ENCODE measurements at regions not wholly inside any gene's neighbourhood (a gene's known extent, or its start where the extent isn't known, plus 50 kb on each side); places are given as distances from the start of the nearest gene placed in this dataset.

DNA sequence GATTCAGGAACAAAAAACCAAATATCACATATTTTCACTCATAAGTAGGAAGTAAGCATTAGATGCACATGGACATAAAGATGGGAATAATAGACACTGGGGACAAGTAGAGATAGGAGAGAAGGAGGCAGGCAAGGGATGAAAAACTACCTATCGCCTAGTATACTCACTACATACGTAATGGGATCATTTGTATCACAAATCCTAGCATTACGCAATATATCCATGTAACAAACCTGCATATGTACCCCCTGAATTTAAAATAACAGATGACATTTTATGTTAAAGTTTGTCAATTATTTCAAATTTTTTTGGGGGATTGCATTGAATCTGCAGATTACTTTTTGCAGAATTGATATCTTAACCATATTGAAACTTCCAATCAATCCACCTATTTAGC lies 660.5 kb upstream of the MAN1A1 start:
- TF ChIP-seq CTCF (IDR thresholded peaks at IDR 0.05; ENCODE audit: low read depth, low read length): no peak
- in situ Hi-C loops (cut with HindIII; ENCODE audit: low sequenced_read_pairs): no loop called here
- DNase-seq (ENCODE audit: low read depth, low spot score): no peak
- no peak overlapping the region for H3K4me3 ChIP-seq (ENCODE audit: low read depth, low read length)

DNA sequence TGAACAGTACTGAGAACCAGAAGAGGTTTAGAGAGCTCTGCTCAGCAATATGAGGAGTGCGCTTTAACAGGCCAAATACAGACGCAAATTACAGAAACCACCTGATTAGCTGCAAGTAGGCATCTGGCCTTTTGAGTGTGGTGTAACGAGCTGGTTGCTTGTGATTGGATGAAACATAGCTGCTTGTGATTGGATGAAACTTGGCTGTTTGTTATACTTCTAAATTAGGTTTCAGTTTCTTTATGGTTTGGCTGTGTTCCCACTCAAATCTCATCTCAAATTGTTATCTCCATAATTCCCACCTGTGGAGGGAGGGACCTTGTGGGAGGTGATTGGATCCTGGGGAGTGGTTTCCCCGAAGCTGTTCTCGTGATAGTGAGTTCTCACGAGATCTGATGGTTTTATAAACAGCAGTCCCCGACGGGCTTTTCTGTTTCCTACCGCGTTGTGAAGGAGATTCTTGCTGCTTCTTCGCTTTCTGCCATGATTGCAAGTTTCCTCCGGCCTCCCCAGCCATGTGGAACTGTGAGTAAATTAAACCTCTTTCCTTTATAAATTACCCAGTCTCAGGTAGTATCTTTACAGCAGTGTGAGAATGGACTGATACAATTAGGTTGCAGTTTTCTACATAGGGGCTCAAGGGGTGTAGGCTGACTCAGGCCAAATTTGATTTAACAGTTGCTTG lies 655.9 kb upstream of the MAN1A1 start:
- in situ Hi-C loops (cut with HindIII; ENCODE audit: low sequenced_read_pairs): no loop called here
- H3K4me3 ChIP-seq (ENCODE audit: low read depth, low read length): no peak overlapping the region
- TF ChIP-seq CTCF (IDR thresholded peaks at IDR 0.05; ENCODE audit: low read depth, low read length): no peak
- no peak for DNase-seq (ENCODE audit: low read depth, low spot score)

GRCh38 chr6:119986934-119987549 lies 637.5 kb upstream of the MAN1A1 start:
- DNase-seq (ENCODE audit: low read depth, low spot score): no peak
- in situ Hi-C loops (cut with HindIII; ENCODE audit: low sequenced_read_pairs): no loop called here
- no peak for TF ChIP-seq CTCF (IDR thresholded peaks at IDR 0.05; ENCODE audit: low read depth, low read length)
- H3K4me3 ChIP-seq (ENCODE audit: low read depth, low read length): no peak overlapping the region

DNA sequence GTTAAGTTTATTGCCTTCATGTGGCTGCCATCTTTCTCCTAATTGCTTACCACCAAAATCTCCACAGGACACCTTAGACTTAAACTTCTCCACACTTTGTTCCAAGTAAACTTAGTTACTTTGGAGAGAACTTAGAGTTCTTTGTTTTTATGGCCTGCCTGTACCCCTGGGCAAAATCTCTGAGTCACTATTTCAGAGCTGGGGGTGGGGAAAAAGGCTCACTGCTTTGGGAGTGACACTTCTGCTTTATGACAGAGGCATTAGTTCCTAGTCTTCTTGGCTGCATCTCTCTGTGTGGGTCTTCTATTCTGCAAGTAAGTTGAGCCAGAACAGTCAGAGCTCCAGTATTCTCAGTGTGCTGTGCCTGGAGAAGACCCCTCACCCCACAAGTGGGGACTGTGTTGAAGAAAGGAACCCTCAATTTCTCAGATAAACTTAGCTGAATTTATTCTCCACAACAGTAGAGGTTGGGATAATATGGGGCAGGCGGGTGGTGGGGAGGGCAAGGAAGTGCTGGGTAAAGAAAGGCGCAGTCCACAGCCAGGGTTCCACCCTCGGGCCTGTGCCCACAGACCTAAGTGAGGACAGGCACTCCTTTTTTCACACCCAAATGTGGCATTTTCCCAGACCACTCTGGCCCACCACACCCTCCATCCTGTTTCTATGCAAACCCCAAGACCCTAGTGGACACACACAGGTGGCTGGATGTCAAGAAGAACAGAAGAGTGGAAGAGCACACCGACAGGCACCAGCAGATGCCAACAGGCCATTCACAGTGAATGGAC lies 636.6 kb upstream of the MAN1A1 start:
- no peak for TF ChIP-seq CTCF (IDR thresholded peaks at IDR 0.05; ENCODE audit: low read depth, low read length)
- no peak overlapping the region for H3K4me3 ChIP-seq (ENCODE audit: low read depth, low read length)
- DNase-seq (ENCODE audit: low read depth, low spot score): no peak
- in situ Hi-C loops (cut with HindIII; ENCODE audit: low sequenced_read_pairs): no loop called here

DNA sequence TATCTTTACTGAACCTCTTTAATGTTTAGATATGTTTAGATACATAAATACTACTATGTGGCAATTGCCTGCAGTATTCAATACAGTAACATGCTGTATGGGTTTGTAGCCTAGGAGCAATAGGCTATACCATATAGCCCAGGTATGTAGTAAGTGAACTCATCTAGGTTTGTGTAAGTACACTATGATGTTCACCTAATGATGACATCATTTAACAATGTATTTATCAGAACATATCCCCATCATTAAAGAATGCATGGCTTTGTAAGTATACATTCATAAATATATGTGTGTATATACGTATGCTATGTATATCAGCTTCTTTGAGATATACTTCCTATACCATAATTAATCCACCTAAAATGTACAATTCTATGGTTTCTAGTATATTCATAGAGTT lies 631.2 kb upstream of the MAN1A1 start:
- in situ Hi-C loops (cut with HindIII; ENCODE audit: low sequenced_read_pairs): no loop called here
- no peak for TF ChIP-seq CTCF (IDR thresholded peaks at IDR 0.05; ENCODE audit: low read depth, low read length)
- DNase-seq (ENCODE audit: low read depth, low spot score): no peak
- no peak overlapping the region for H3K4me3 ChIP-seq (ENCODE audit: low read depth, low read length)

- peak; percentile 20 for DNase-seq (ENCODE audit: low read depth, low spot score)
- no peak overlapping the region for H3K4me3 ChIP-seq (ENCODE audit: low read depth, low read length)
- TF ChIP-seq CTCF (IDR thresholded peaks at IDR 0.05; ENCODE audit: low read depth, low read length): peak; percentile 42
- in situ Hi-C loops (cut with HindIII; ENCODE audit: low sequenced_read_pairs): no loop called here
These were observed 630.3 kb upstream of the MAN1A1 start for GRCh38 chr6:119979862-119980261.

All from astrocyte of the spinal cord (primary cell).